Upper lobe of left lung (tissue), 4 donors: ENCODE measurements at regions not wholly inside any gene's neighbourhood (a gene's known extent, or its start where the extent isn't known, plus 50 kb on each side); places are given as distances from the start of the nearest gene placed in this dataset.

ENCODE experiments used
- EP300 ChIP-seq, 4 donors: sonication (generic); formaldehyde crosslinking; IDR thresholded peaks; one replicate each; pipeline ENCODE4 v1.5.1; 2017; ENCODE audit warnings: antibody characterized with exemption in 4 of 4, control low read depth in 2 of 4
- POLR2A ChIP-seq, 4 donors: fragments of 450-650 bp; IDR thresholded peaks; one replicate each; pipeline ENCODE4 v1.5.1; 2016 to 2017; ENCODE audit warnings: antibody characterized with exemption in 4 of 4, mild to moderate bottlenecking in 2 of 4
- POLR2AphosphoS5 ChIP-seq, 2 donors: sonication (generic); formaldehyde crosslinking; IDR thresholded peaks; one replicate each; pipeline ENCODE4 v1.5.1; 2017; ENCODE audit warnings: antibody characterized with exemption in 2 of 2
- TF ChIP-seq, protein P1 (sequence below), 6 experiments: fragments of 450-650 bp in 4 of 6; fragments of 200-600 bp in 2 of 6; sonication (generic) in 2 of 6; IDR thresholded peaks; one replicate each; pipeline ENCODE4 v1.5.1; 2016 to 2019; ENCODE audit warnings: antibody characterized with exemption in 6 of 6

DNA sequence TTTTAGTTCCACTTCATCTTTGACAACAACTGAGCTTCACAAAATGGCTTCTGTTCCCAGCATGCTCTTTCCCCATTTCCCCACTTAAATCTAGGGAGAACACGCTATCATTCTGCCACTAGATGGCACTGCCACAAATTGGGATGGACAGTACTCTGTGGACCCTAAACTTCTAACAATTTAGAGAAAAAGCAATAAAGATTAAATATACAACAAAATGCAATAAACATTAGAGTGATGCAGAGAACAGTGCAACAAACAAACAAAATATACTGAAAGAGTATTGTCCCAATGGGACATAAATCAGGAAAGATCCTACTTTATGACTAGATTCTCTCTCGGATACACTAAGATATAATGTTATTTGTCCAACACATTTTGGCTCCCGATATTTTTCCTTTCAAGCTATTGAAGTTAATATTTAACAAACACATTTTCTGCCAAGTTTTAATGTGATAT lies 169.7 kb upstream of the TMCO5A start:
- TF ChIP-seq, protein P1, sequence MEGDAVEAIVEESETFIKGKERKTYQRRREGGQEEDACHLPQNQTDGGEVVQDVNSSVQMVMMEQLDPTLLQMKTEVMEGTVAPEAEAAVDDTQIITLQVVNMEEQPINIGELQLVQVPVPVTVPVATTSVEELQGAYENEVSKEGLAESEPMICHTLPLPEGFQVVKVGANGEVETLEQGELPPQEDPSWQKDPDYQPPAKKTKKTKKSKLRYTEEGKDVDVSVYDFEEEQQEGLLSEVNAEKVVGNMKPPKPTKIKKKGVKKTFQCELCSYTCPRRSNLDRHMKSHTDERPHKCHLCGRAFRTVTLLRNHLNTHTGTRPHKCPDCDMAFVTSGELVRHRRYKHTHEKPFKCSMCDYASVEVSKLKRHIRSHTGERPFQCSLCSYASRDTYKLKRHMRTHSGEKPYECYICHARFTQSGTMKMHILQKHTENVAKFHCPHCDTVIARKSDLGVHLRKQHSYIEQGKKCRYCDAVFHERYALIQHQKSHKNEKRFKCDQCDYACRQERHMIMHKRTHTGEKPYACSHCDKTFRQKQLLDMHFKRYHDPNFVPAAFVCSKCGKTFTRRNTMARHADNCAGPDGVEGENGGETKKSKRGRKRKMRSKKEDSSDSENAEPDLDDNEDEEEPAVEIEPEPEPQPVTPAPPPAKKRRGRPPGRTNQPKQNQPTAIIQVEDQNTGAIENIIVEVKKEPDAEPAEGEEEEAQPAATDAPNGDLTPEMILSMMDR (IDR thresholded peaks at IDR 0.05): peak in 5 of 6 experiments; percentile 9 to 46 (median 33)
- TF ChIP-seq POLR2A (IDR thresholded peaks at IDR 0.05) (no peak), POLR2AphosphoS5 (IDR thresholded peaks at IDR 0.05) (no peak), EP300 (IDR thresholded peaks at IDR 0.05) (no peak)
